Nephron progenitor cell (in vitro differentiated cells): ENCODE measurements at regions not wholly inside any gene's neighbourhood (a gene's known extent, or its start where the extent isn't known, plus 50 kb on each side); places are given as distances from the start of the nearest gene placed in this dataset.

ENCODE experiments used
- DNase-seq: peaks from one replicate; pipeline ENCODE4 v3.0.0; 2021
- H3K27ac Mint-ChIP-seq: 2 replicates; pipeline ENCODE4 v1.8.0; 2021; ENCODE audit warnings: mild to moderate bottlenecking, moderate library complexity, mixed read lengths
- H3K27me3 Mint-ChIP-seq: 2 replicates; pipeline ENCODE4 v1.8.0; 2021; ENCODE audit warnings: mild to moderate bottlenecking, low read depth, mixed read lengths; ENCODE audit not compliant: poor library complexity
- H3K36me3 Mint-ChIP-seq: 2 replicates; pipeline ENCODE4 v1.8.0; 2021; ENCODE audit warnings: low read depth, mixed read lengths
- H3K4me1 Mint-ChIP-seq: 2 replicates; pipeline ENCODE4 v1.8.0; 2021; ENCODE audit warnings: mixed read lengths
- H3K4me3 Mint-ChIP-seq: 2 replicates; pipeline ENCODE4 v1.8.0; 2021; ENCODE audit warnings: mild to moderate bottlenecking, moderate library complexity, mixed read lengths
- H3K9me3 Mint-ChIP-seq: 2 replicates; pipeline ENCODE4 v1.8.0; 2021; ENCODE audit warnings: mild to moderate bottlenecking, moderate library complexity, mixed read lengths
- TF ChIP-seq, protein P1 (sequence below): fragments of 200-600 bp; sonication (generic); IDR thresholded peaks from 2 replicates; pipeline ENCODE4 v1.5.0; 2021; ENCODE audit warnings: antibody characterized with exemption

DNA sequence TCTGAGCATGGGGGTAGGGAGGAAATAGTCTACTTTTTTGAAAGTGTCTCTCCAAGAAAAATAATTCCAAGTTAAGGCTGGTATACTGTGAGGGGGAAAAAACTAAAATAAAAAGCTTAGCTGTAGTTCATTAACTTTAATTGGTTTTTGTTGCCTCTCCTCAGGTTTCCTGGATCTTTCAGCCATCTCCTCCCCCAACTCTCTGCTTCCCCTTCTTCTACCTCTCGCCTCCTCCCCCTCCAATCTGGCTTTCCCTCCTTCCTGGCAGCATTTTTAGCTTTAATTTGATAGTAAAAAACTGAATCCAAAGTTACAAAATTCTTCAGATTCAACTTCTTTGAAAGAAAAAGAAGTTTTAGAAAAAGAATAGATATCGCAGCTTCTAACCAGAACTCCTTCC lies 462.6 kb downstream of the CETN3 start:
- TF ChIP-seq, protein P1, sequence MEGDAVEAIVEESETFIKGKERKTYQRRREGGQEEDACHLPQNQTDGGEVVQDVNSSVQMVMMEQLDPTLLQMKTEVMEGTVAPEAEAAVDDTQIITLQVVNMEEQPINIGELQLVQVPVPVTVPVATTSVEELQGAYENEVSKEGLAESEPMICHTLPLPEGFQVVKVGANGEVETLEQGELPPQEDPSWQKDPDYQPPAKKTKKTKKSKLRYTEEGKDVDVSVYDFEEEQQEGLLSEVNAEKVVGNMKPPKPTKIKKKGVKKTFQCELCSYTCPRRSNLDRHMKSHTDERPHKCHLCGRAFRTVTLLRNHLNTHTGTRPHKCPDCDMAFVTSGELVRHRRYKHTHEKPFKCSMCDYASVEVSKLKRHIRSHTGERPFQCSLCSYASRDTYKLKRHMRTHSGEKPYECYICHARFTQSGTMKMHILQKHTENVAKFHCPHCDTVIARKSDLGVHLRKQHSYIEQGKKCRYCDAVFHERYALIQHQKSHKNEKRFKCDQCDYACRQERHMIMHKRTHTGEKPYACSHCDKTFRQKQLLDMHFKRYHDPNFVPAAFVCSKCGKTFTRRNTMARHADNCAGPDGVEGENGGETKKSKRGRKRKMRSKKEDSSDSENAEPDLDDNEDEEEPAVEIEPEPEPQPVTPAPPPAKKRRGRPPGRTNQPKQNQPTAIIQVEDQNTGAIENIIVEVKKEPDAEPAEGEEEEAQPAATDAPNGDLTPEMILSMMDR = no peak
- Mint-ChIP-seq H3K4me3 (no peak overlapping the region), H3K27ac (peak overlapping the region; percentile 97), H3K4me1 (peaks cover 10% of the 10 kb centered on the region), H3K9me3 (peaks cover 4% of the 10 kb centered on the region), H3K27me3 (no peaks in the 10 kb centered on the region), H3K36me3 (no peaks in the 10 kb centered on the region)
- DNase-seq = no peak

DNA sequence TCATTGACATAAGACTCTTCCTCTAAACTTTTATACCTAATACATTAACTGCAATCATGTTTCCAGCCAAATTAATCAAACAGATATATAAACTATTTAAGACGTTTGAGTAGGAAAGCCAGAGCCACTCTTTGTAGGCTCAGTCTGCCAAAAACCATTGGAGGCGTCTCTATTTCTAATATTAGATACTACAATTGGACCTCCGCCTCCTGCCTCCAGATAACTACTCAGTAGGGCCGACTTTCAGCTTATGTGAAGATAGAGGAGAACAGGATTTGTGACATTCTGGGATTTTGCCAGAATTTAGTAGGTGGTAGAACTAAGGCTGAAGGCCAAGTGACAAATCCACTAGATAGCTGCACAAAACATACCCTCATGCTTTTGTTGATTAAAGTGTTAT lies 463.0 kb downstream of the CETN3 start:
- Mint-ChIP-seq H3K27ac (no peak overlapping the region), H3K9me3 (peaks cover 4% of the 10 kb centered on the region), H3K4me1 (peaks cover 10% of the 10 kb centered on the region), H3K36me3 (no peaks in the 10 kb centered on the region), H3K4me3 (no peak overlapping the region), H3K27me3 (no peaks in the 10 kb centered on the region)
- TF ChIP-seq, protein P1 = no peak
- no peak for DNase-seq

DNA sequence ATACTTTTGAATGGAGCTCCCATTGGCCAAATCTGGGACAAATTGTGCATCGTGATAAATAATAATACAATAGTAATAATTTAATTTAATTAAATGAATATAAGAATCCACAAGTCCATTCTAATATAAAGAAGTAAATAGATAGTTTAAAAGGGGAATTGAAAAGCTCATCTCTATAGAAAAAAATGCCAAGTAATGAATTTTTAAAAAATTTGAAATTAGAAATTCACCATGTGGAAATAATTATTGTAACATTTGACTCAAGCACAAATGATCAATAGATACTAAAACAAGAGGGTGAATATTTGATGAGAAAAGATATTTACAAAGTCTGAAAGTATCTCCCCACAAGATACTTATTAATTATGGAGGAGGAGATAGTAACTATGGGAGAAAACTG lies 467.4 kb downstream of the CETN3 start:
- Mint-ChIP-seq H3K27me3 (no peaks in the 10 kb centered on the region), H3K36me3 (no peaks in the 10 kb centered on the region)
- DNase-seq = no peak

DNA sequence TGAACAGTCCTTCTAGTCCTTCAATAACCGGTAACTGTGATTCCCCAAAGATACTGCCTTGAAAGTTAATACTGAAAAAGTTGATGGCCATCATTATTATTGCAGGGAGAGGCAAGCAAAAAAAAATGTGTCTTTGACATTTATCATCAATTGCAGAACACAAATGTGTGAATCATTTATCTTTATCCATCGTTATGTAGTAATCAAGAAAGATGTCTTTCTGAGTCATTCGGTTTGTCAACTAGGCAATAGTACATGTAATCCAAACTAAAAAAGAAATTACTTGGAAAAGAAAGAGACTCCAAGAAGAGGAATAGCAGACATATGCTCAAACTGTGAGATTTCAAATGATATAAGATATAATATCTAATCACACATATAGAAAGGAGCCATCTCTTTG lies 473.0 kb downstream of the CETN3 start:
- Mint-ChIP-seq H3K4me1 (no peaks in the 10 kb centered on the region), H3K27me3 (no peaks in the 10 kb centered on the region), H3K9me3 (no peaks in the 10 kb centered on the region), H3K4me3 (no peak overlapping the region), H3K36me3 (no peaks in the 10 kb centered on the region), H3K27ac (no peak overlapping the region)
- TF ChIP-seq, protein P1 = no peak
- no peak for DNase-seq

More for the DNA sequence above, 467.4 kb downstream of the CETN3 start:
- TF ChIP-seq, protein P1 = no peak
- Mint-ChIP-seq H3K9me3 (peaks cover under 1% of the 10 kb centered on the region), H3K4me3 (no peak overlapping the region), H3K4me1 (peaks cover 9% of the 10 kb centered on the region), H3K27ac (no peak overlapping the region)

DNA sequence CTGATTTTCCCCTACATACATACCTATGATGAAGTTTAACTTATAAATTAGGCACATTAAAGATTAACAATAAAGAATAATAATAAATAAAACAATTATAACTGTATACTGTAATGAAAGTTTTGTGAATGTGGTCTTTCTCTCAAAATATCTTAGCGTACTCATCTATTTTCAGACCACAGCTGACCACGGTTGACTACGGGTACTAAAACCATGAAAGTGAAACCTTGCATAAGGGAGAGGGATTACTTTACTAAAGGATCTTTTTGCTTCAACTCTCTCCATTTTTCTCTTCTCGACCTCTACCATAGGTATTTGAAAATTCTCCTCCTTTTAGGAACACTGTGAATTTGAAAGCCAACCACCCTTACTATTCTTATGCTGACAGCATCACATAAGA lies 475.5 kb downstream of the CETN3 start:
- H3K27me3 Mint-ChIP-seq = no peaks in the 10 kb centered on the region
- no peaks in the 10 kb centered on the region for H3K4me1 Mint-ChIP-seq
- no peak for DNase-seq
- no peak overlapping the region for H3K27ac Mint-ChIP-seq
- no peak overlapping the region for H3K4me3 Mint-ChIP-seq
- no peaks in the 10 kb centered on the region for H3K9me3 Mint-ChIP-seq
- no peaks in the 10 kb centered on the region for H3K36me3 Mint-ChIP-seq
- TF ChIP-seq, protein P1 = no peak

DNA sequence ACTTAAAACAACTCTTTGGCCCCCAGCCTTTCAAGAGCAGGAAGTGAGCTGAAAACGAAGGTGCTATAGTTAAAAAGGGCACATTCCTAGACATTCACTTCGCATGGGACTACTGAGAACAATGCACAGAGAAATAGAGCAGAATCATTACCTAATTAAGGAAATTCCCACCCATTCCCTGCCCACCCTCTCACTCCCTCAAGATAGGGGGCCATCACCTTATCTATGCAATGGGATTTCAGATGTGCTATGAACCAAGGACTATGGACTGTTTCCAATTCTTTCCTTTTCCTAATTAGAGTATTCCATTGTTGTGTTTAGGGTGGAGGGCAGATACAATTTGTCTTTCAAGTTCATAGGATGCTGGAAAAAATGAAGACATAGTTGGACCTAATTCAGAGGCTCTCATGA lies 476.8 kb downstream of the CETN3 start:
- TF ChIP-seq, protein P1 = no peak
- no peaks in the 10 kb centered on the region for H3K9me3 Mint-ChIP-seq
- no peak overlapping the region for H3K27ac Mint-ChIP-seq
- no peak for DNase-seq
- H3K27me3 Mint-ChIP-seq = no peaks in the 10 kb centered on the region
- H3K36me3 Mint-ChIP-seq = no peaks in the 10 kb centered on the region
- H3K4me1 Mint-ChIP-seq = no peaks in the 10 kb centered on the region
- no peak overlapping the region for H3K4me3 Mint-ChIP-seq
